Right atrium auricular region (tissue), 2 donors: ENCODE measurements at regions not wholly inside any gene's neighbourhood (a gene's known extent, or its start where the extent isn't known, plus 50 kb on each side); places are given as distances from the start of the nearest gene placed in this dataset.

Experiments used
- DNase-seq: peaks from one replicate; pipeline ENCODE4 v3.0.0-alpha.2; 2019; ENCODE audit warnings: low spot score
- H3K27ac ChIP-seq, 2 donors: fragments of 200-600 bp; sonication (generic); 1 replicate in 1 of 2; 2 replicates in 1 of 2; pipeline ENCODE4 v1.5.1; 2016 to 2019
- H3K27me3 ChIP-seq, 2 donors: fragments of 200-600 bp; sonication (generic); one replicate each; pipeline versions ENCODE4 v1.5.1 to v1.6.0; 2017 to 2019
- H3K36me3 ChIP-seq: fragments of 200-600 bp; sonication (generic); one replicate; pipeline ENCODE4 v1.5.1; 2016
- H3K4me1 ChIP-seq, 2 donors: fragments of 200-600 bp; sonication (generic); one replicate each; pipeline versions ENCODE4 v1.5.1 to v1.6.0; 2017 to 2019
- H3K4me3 ChIP-seq, 2 donors: fragments of 200-600 bp; sonication (generic); 1 replicate in 1 of 2; 2 replicates in 1 of 2; pipeline ENCODE4 v1.5.1; 2017 to 2019; ENCODE audit warnings: mild to moderate bottlenecking in 1 of 2, moderate library complexity in 1 of 2
- H3K9me3 ChIP-seq, 2 donors: fragments of 200-600 bp; sonication (generic); one replicate each; pipeline ENCODE4 v1.5.1; 2019
- CTCF ChIP-seq, 2 donors: fragments of 200-600 bp; sonication (generic); IDR thresholded peaks; one replicate each; pipeline ENCODE4 v1.5.1; 2019; ENCODE audit warnings: antibody characterized with exemption in 2 of 2

- TF ChIP-seq CTCF (IDR thresholded peaks at IDR 0.05) = no peak
- H3K4me3 ChIP-seq = no peak overlapping the region
- no peak for DNase-seq
- no peaks in the 10 kb centered on the region for H3K9me3 ChIP-seq
- no peak overlapping the region for H3K27ac ChIP-seq
- H3K4me1 ChIP-seq = no peaks in the 10 kb centered on the region
- no peaks in the 10 kb centered on the region for H3K36me3 ChIP-seq
- H3K27me3 ChIP-seq = no peaks in the 10 kb centered on the region
These were observed 458.4 kb downstream of the TMX3 start for GRCh38 chr18:68256418-68257067.

- Histone ChIP-seq H3K27me3 (no peaks in the 10 kb centered on the region), H3K4me1 (no peaks in the 10 kb centered on the region), H3K36me3 (no peaks in the 10 kb centered on the region), H3K4me3 (no peak overlapping the region), H3K27ac (no peak overlapping the region), H3K9me3 (no peaks in the 10 kb centered on the region)
- no peak for DNase-seq
- TF ChIP-seq CTCF (IDR thresholded peaks at IDR 0.05) = no peak
These were observed 470.1 kb downstream of the TMX3 start for GRCh38 chr18:68244786-68245185.

GRCh38 chr18:68241881-68242280 lies 473.0 kb downstream of the TMX3 start:
- no peak for TF ChIP-seq CTCF (IDR thresholded peaks at IDR 0.05)
- no peaks in the 10 kb centered on the region for H3K27me3 ChIP-seq

GRCh38 chr18:68234676-68235075 lies 480.2 kb downstream of the TMX3 start:
- Histone ChIP-seq H3K27ac (no peak overlapping the region), H3K9me3 (no peaks in the 10 kb centered on the region), H3K4me3 (no peak overlapping the region), H3K4me1 (no peaks in the 10 kb centered on the region), H3K27me3 (no peaks in the 10 kb centered on the region), H3K36me3 (no peaks in the 10 kb centered on the region)
- no peak for DNase-seq
- no peak for TF ChIP-seq CTCF (IDR thresholded peaks at IDR 0.05)

More at GRCh38 chr18:68241881-68242280, 473.0 kb downstream of the TMX3 start:
- H3K9me3 ChIP-seq = no peaks in the 10 kb centered on the region
- no peak for DNase-seq
- no peak overlapping the region for H3K27ac ChIP-seq
- no peaks in the 10 kb centered on the region for H3K4me1 ChIP-seq
- H3K4me3 ChIP-seq = no peak overlapping the region
- H3K36me3 ChIP-seq = no peaks in the 10 kb centered on the region

GRCh38 chr18:68234131-68234530 lies 480.8 kb downstream of the TMX3 start:
- Histone ChIP-seq H3K36me3 (no peaks in the 10 kb centered on the region), H3K4me1 (no peaks in the 10 kb centered on the region), H3K4me3 (no peak overlapping the region), H3K27ac (no peak overlapping the region), H3K9me3 (no peaks in the 10 kb centered on the region), H3K27me3 (no peaks in the 10 kb centered on the region)
- DNase-seq = no peak
- no peak for TF ChIP-seq CTCF (IDR thresholded peaks at IDR 0.05)

- H3K4me1 ChIP-seq = no peaks in the 10 kb centered on the region
- TF ChIP-seq CTCF (IDR thresholded peaks at IDR 0.05) = no peak
- H3K9me3 ChIP-seq = no peaks in the 10 kb centered on the region
- DNase-seq = no peak
- no peak overlapping the region for H3K4me3 ChIP-seq
- H3K36me3 ChIP-seq = no peaks in the 10 kb centered on the region
- H3K27me3 ChIP-seq = no peaks in the 10 kb centered on the region
- no peak overlapping the region for H3K27ac ChIP-seq
These were observed 481.9 kb downstream of the TMX3 start for GRCh38 chr18:68233018-68233417.
